Femur (tissue), 1 donor: ENCODE measurements at regions not wholly inside any gene's neighbourhood (a gene's known extent, or its start where the extent isn't known, plus 50 kb on each side); places are given as distances from the start of the nearest gene placed in this dataset.
A peak's percentile ranks its signal among the peaks of the same experiment; 100 is the strongest.

Experiments
- DNase-seq: peaks from one replicate; pipeline ENCODE4 v3.0.0-alpha.2; 2017

- DNase-seq, result no peak
These were observed 52.8 kb downstream of the SOX2 start for GRCh38 chr3:181764544-181764943.

- no peak for DNase-seq
These were observed 58.6 kb downstream of the SOX2 start for GRCh38 chr3:181770296-181770695.

- no peak for DNase-seq
These were observed 59.4 kb downstream of the SOX2 start for GRCh38 chr3:181771120-181771519.

- no peak for DNase-seq
These were observed 60.4 kb downstream of the SOX2 start for GRCh38 chr3:181772166-181772565.

- no peak for DNase-seq
These were observed 62.2 kb downstream of the SOX2 start for GRCh38 chr3:181773921-181774320.

- no peak for DNase-seq
These were observed 70.7 kb downstream of the SOX2 start for GRCh38 chr3:181782306-181782954.

- peak; percentile 70 for DNase-seq
These were observed 78.8 kb downstream of the SOX2 start for GRCh38 chr3:181790561-181790960.

GRCh38 chr3:181791056-181791955 lies 79.6 kb downstream of the SOX2 start:
- no peak for DNase-seq

GRCh38 chr3:181793006-181793405 lies 81.3 kb downstream of the SOX2 start:
- no peak for DNase-seq

GRCh38 chr3:181794011-181794790 lies 82.5 kb downstream of the SOX2 start:
- DNase-seq, result no peak

- no peak for DNase-seq
These were observed 84.9 kb downstream of the SOX2 start for GRCh38 chr3:181796641-181797040.

GRCh38 chr3:181797431-181797830 lies 85.7 kb downstream of the SOX2 start:
- DNase-seq, result no peak

- DNase-seq, result no peak
These were observed 94.0 kb downstream of the SOX2 start for GRCh38 chr3:181805703-181806102.

GRCh38 chr3:181808053-181808452 lies 96.3 kb downstream of the SOX2 start:
- no peak for DNase-seq

- no peak for DNase-seq
These were observed 112.0 kb downstream of the SOX2 start for GRCh38 chr3:181823716-181824115.

GRCh38 chr3:181824961-181825360 lies 113.2 kb downstream of the SOX2 start:
- DNase-seq, result no peak

GRCh38 chr3:181839039-181839915 lies 127.6 kb downstream of the SOX2 start:
- no peak for DNase-seq

- no peak for DNase-seq
These were observed 128.2 kb downstream of the SOX2 start for GRCh38 chr3:181839916-181840297.

GRCh38 chr3:181844211-181844610 lies 132.5 kb downstream of the SOX2 start:
- DNase-seq, result no peak

GRCh38 chr3:181847276-181847675 lies 135.6 kb downstream of the SOX2 start:
- DNase-seq, result no peak

- DNase-seq, result no peak
These were observed 139.3 kb downstream of the SOX2 start for GRCh38 chr3:181851063-181851462.

- DNase-seq, result no peak
These were observed 144.1 kb downstream of the SOX2 start for GRCh38 chr3:181855825-181856224.

- DNase-seq, result no peak
These were observed 147.8 kb downstream of the SOX2 start for GRCh38 chr3:181859518-181859917.
